Retinal pigment epithelial cell (primary cell): ENCODE measurements at regions not wholly inside any gene's neighbourhood (a gene's known extent, or its start where the extent isn't known, plus 50 kb on each side); places are given as distances from the start of the nearest gene placed in this dataset.
"Not testable (repeated sequence)": the region's sequence is repeated elsewhere in the genome, so short reads cannot be mapped to it uniquely, and the experiment has no call there.

ENCODE experiments used
- DNase-seq: peaks from one replicate; pipeline ENCODE4 v3.0.0-alpha.2; 2010; ENCODE audit warnings: low read depth
- H3K4me3 ChIP-seq: 2 replicates; pipeline ENCODE4 v1.5.1; 2011; ENCODE audit warnings: mild to moderate bottlenecking, low read length, control low read depth, moderate library complexity
- CTCF ChIP-seq: conservative IDR thresholded peaks from 2 replicates; pipeline ENCODE4 v1.5.1; 2011; ENCODE audit warnings: low read depth, low read length, control low read depth, inconsistent platforms

GRCh38 chr6:80991316-80991715 lies 761.2 kb downstream of the TENT5A start:
- H3K4me3 ChIP-seq: no peak overlapping the region
- TF ChIP-seq CTCF: no peak
- peak; percentile 86 for DNase-seq

DNA sequence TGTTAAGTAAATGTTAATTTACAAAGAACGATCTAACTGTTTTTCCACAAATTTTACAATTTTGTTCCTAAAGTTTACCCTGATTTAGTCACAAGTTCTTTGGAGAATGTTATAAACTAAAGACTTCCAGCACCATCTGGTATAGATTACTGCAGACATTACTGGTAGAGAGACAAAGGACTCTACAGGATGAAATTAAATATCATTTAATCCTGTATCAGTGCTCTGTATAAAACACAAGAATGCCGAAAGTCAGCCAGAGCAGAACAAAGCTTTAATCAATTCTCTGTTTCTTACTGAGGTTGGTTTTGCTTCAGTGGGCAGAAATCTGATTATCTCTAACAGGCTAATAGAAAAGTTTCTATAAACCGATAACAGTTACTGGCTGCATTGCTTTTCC lies 763.6 kb downstream of the TENT5A start:
- H3K4me3 ChIP-seq: no peak overlapping the region
- TF ChIP-seq CTCF: no peak
- no peak for DNase-seq

DNA sequence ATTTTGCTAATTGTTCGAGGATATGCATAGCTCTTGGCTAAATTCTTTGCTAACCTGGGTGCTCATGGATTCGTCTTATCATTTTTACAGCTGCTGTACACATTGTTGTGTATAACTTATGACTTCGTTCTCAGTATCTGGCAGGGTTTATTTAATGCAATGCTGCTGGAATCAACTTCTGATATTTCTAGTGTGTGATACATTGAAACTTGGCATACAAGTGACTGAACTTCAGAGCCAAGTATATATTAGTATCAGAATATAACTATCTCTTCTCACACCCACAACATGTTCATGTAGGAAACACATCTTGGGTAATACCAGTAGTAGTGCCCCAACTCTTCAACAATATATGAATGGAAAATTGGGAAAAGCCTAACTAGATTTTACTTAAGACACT lies 764.2 kb downstream of the TENT5A start:
- no peak for TF ChIP-seq CTCF
- no peak for DNase-seq
- H3K4me3 ChIP-seq: no peak overlapping the region

GRCh38 chr6:80981226-80981625 lies 771.3 kb downstream of the TENT5A start:
- DNase-seq, H3K4me3 ChIP-seq: not testable (repeated sequence)

DNA sequence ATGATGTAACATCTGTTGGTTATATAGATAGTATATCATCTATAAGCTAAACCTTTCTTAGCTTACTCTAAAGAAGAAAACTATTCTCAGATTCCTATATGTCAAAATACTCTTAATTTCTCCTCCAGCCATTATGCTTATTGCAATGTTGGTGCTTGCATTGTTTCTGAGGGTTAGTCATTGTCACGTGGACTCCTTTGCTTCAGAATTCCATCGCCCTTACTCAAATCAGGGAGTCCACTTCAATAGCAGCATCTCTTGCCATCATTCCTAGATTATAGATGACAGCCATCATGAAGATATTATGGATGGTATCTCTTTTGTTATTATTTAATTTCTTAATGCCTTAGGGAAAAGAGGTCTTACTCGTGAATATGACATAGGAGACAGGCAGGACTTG lies 776.1 kb downstream of the TENT5A start:
- no peak for TF ChIP-seq CTCF
- H3K4me3 ChIP-seq: no peak overlapping the region
- DNase-seq: no peak

DNA sequence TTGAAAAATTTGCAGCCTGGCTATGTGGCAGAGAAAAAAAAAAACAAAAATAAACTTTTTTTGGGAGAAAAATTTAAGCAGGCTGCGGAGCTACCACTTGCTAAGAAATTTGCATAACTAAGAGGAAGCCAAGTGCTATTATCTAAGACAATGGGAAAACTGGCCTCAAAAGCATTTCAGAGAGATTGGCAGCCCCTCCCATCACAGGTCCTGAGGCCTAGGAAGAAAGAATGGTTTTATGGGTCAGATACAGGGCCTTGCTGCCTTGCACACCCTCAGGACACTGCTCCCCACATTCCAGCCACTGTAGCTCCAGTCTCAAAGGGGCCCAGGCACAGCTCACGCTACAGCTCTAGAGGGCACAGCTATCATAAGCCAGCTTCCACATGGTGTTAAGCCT lies 777.9 kb downstream of the TENT5A start:
- no peak for TF ChIP-seq CTCF
- no peak overlapping the region for H3K4me3 ChIP-seq
- DNase-seq: no peak

GRCh38 chr6:80969439-80969838 lies 783.0 kb downstream of the TENT5A start:
- H3K4me3 ChIP-seq: no peak overlapping the region
- DNase-seq: no peak
- TF ChIP-seq CTCF: no peak

- DNase-seq: no peak
- TF ChIP-seq CTCF: no peak
- no peak overlapping the region for H3K4me3 ChIP-seq
Observed at GRCh38 chr6:80967609-80968008, 784.9 kb downstream of the TENT5A start.
